Prostate gland (tissue), 2 donors: ENCODE measurements at regions not wholly inside any gene's neighbourhood (a gene's known extent, or its start where the extent isn't known, plus 50 kb on each side); places are given as distances from the start of the nearest gene placed in this dataset.

ENCODE experiments used
- DNase-seq: peaks from one replicate; pipeline ENCODE4 v3.0.0-alpha.2; 2019; ENCODE audit warnings: low spot score
- H3K27ac ChIP-seq, 2 donors: fragments of 200-600 bp; sonication (generic); 2 replicates each; pipeline ENCODE4 v1.5.1; 2017 to 2019
- H3K27me3 ChIP-seq: fragments of 200-600 bp; sonication (generic); replicated peaks from 2 replicates; pipeline ENCODE4 v1.5.1; 2019; ENCODE audit not compliant: insufficient read depth
- H3K36me3 ChIP-seq, 2 donors: fragments of 200-600 bp; sonication (generic); 1 replicate in 1 of 2; 2 replicates in 1 of 2; pipeline versions ENCODE4 v1.5.1 to v1.8.1; 2017 to 2019
- H3K4me1 ChIP-seq: fragments of 200-600 bp; sonication (generic); replicated peaks from 2 replicates; pipeline ENCODE4 v1.5.1; 2019
- H3K4me3 ChIP-seq, 2 donors: fragments of 200-600 bp; sonication (generic); 2 replicates each; pipeline ENCODE4 v1.5.1; 2017 to 2019
- H3K9me3 ChIP-seq: fragments of 200-600 bp; sonication (generic); 2 replicates; pipeline ENCODE4 v1.5.1; 2017
- POLR2A ChIP-seq: fragments of 450-650 bp; IDR thresholded peaks from one replicate; pipeline ENCODE4 v1.6.1; 2016; ENCODE audit warnings: antibody characterized with exemption, mild to moderate bottlenecking
- POLR2AphosphoS5 ChIP-seq: sonication (generic); formaldehyde crosslinking; IDR thresholded peaks from one replicate; pipeline ENCODE4 v1.6.1; 2017; ENCODE audit warnings: antibody characterized with exemption
- WGBS: methylation state at CpG from one replicate; pipeline ENCODE4 v1.1.5; 2018; 5-methylcytosine and 5-hydroxymethylcytosine counted together
- intact Hi-C: fragments of 100-400 bp; cut with DNase I; formaldehyde crosslinking; loops from one replicate; pipeline ENCODE4 v1.14.2; 2022
- TF ChIP-seq, protein P1 (sequence below), 4 experiments: fragments of 200-600 bp in 2 of 4; fragments of 450-650 bp in 2 of 4; sonication (generic) in 2 of 4; IDR thresholded peaks; 1 replicate in 3 of 4; 2 replicates in 1 of 4; pipeline ENCODE4 v1.5.1; 2016 to 2019; ENCODE audit warnings: antibody characterized with exemption in 4 of 4, mild to moderate bottlenecking in 2 of 4, moderate library complexity in 2 of 4

DNA sequence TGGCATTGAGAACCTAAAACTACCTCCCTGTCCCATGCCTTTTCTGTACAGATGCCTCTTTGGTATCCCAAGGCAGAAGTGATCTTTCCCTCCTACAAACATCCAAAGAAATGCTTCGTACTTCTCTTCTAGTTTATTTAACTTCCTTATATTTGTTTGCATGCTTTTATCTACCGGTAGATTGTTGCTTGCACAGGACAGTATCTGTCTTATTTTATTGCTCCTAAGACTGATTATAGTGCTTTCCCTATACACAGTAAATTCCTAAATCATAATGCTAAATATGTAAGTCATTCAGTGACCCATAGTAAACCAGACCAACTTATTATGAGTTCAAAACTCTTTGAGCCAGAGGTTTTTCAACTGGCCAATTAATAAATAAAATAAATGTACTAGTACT lies 156.9 kb downstream of the PRELID2 start:
- WGBS = 44% methylated on average over 2 of the region's 2 CpGs
- H3K9me3 ChIP-seq = no peaks in the 10 kb centered on the region
- no peaks in the 10 kb centered on the region for H3K27me3 ChIP-seq
- H3K4me1 ChIP-seq = no peaks in the 10 kb centered on the region
- no peak overlapping the region for H3K27ac ChIP-seq
- no peak for DNase-seq
- TF ChIP-seq, protein P1, sequence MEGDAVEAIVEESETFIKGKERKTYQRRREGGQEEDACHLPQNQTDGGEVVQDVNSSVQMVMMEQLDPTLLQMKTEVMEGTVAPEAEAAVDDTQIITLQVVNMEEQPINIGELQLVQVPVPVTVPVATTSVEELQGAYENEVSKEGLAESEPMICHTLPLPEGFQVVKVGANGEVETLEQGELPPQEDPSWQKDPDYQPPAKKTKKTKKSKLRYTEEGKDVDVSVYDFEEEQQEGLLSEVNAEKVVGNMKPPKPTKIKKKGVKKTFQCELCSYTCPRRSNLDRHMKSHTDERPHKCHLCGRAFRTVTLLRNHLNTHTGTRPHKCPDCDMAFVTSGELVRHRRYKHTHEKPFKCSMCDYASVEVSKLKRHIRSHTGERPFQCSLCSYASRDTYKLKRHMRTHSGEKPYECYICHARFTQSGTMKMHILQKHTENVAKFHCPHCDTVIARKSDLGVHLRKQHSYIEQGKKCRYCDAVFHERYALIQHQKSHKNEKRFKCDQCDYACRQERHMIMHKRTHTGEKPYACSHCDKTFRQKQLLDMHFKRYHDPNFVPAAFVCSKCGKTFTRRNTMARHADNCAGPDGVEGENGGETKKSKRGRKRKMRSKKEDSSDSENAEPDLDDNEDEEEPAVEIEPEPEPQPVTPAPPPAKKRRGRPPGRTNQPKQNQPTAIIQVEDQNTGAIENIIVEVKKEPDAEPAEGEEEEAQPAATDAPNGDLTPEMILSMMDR (IDR thresholded peaks at IDR 0.05) = no peak
- TF ChIP-seq POLR2AphosphoS5 (no peak), POLR2A (no peak)
- intact Hi-C loops = no loop called here
- no peak overlapping the region for H3K4me3 ChIP-seq
- no peaks in the 10 kb centered on the region for H3K36me3 ChIP-seq

DNA sequence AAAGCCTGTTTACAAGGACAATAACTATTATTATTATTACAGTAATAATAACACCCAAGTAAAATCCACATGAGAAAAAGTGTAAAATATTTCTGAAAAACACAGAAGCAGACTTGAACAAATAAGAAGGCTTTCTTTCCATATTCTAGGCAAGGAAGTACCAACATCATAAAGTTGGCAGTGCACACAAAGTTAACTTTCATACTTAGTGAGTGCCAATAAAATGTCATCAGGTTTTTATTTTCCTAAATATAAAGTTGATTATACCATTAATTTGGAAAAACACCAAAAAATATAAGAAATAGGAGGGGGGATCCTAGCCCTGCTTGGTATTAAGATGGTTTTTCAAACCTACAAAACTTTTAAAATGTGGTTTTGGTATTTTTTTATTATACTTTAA lies 161.4 kb downstream of the PRELID2 start:
- intact Hi-C loops = no loop called here
- Histone ChIP-seq H3K4me3 (no peak overlapping the region), H3K9me3 (no peaks in the 10 kb centered on the region), H3K36me3 (no peaks in the 10 kb centered on the region), H3K4me1 (no peaks in the 10 kb centered on the region), H3K27ac (no peak overlapping the region), H3K27me3 (no peaks in the 10 kb centered on the region)
- TF ChIP-seq POLR2AphosphoS5 = no peak
- TF ChIP-seq, protein P1 (IDR thresholded peaks at IDR 0.05) = no peak
- no peak for TF ChIP-seq POLR2A
- no peak for DNase-seq

DNA sequence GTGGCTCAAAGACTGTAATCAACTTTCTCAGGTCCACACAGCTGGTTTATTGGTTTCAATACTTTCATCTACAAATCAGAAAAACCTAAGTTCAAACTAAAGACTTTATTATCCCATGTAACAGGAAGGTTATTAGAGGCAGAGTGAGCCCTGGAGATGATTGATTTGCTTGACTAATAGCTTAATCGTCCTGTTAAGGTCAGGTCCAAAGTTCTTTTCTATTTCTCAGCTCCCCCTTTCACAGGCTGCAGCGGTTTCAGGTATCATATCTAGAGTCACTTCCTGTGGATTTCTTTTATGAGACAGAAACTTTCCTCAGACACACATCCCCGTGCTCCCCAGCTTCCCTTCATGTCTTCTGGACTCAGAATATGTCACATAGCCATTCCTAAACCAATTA lies 166.4 kb downstream of the PRELID2 start:
- no peaks in the 10 kb centered on the region for H3K36me3 ChIP-seq
- no peaks in the 10 kb centered on the region for H3K27me3 ChIP-seq
- H3K27ac ChIP-seq = no peak overlapping the region
- no peaks in the 10 kb centered on the region for H3K4me1 ChIP-seq
- no peak overlapping the region for H3K4me3 ChIP-seq
- no peak for TF ChIP-seq POLR2A
- no peak for TF ChIP-seq POLR2AphosphoS5
- TF ChIP-seq, protein P1 (IDR thresholded peaks at IDR 0.05) = no peak
- no peak for DNase-seq
- no peaks in the 10 kb centered on the region for H3K9me3 ChIP-seq
- 72% methylated on average over 3 of the region's 3 CpGs for WGBS
- intact Hi-C loops = no loop called here

DNA sequence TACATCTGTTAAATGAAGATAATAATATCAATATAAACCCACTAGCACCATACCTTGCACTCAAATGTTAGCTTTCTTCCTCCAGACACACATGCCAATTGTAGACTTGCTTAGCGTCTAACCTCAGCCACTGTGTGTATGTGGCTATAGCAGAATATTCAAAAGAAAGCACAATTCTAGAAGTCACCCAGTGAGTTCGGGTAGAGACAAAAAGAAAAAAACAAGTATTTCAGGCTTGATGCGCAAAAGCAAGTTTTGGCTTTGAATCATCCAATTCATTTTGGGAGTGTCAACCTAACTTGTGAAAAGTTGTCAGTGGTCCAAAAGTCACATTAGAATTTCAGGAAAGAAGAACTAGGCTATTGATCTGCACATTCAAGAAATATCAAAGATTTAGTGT lies 167.4 kb downstream of the PRELID2 start:
- TF ChIP-seq POLR2AphosphoS5 (no peak), POLR2A (no peak)
- TF ChIP-seq, protein P1 (IDR thresholded peaks at IDR 0.05) = no peak
- H3K27me3 ChIP-seq = no peaks in the 10 kb centered on the region
- H3K4me3 ChIP-seq = no peak overlapping the region
- no peaks in the 10 kb centered on the region for H3K36me3 ChIP-seq
- H3K27ac ChIP-seq = no peak overlapping the region
- intact Hi-C loops = no loop called here
- 74% methylated on average over 3 of the region's 3 CpGs for WGBS
- no peaks in the 10 kb centered on the region for H3K4me1 ChIP-seq
- DNase-seq = no peak
- H3K9me3 ChIP-seq = no peaks in the 10 kb centered on the region

DNA sequence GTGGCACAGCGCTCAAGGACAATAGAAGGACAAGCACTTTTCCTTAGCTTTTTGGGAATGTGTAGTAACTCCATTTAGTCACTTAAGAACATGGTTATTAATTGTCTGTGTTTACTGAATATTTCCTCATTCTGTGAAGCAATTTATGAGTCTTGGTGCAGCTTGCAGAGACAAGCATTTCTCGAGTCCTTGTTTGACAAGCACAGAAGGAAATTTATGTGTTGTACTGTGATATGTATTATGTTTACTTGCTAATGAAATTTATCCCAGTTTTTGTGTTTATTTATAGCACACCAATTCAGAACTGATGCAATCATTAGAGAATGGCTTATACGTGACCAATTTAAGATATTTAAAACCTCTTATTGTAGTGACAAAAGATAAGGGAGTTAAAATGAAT lies 168.6 kb downstream of the PRELID2 start:
- no peak overlapping the region for H3K27ac ChIP-seq
- H3K4me1 ChIP-seq = no peaks in the 10 kb centered on the region
- no peaks in the 10 kb centered on the region for H3K27me3 ChIP-seq
- TF ChIP-seq POLR2A = no peak
- no peak for TF ChIP-seq POLR2AphosphoS5
- TF ChIP-seq, protein P1 (IDR thresholded peaks at IDR 0.05) = no peak
- intact Hi-C loops = no loop called here
- no peak for DNase-seq
- no peaks in the 10 kb centered on the region for H3K9me3 ChIP-seq
- H3K4me3 ChIP-seq = no peak overlapping the region
- H3K36me3 ChIP-seq = no peaks in the 10 kb centered on the region
- 39% methylated on average over 3 of the region's 3 CpGs for WGBS
